CD4-positive, CD25-positive, alpha-beta regulatory T cell (primary cell): ENCODE measurements at regions not wholly inside any gene's neighbourhood (a gene's known extent, or its start where the extent isn't known, plus 50 kb on each side); places are given as distances from the start of the nearest gene placed in this dataset.

Experiments used
- ATAC-seq, 2 donors: fragments of 150-1000 bp; cut with Tn5 transposase; one replicate each; pipeline ENCODE4 v1.10.0; 2021; ENCODE audit warnings: low read depth in 2 of 2, moderate number of reproducible peaks in 2 of 2, moderate library complexity in 1 of 2
- DNase-seq, 3 donors: peaks; one replicate each; pipeline versions ENCODE4 v3.0.0 to v3.0.0-alpha.2; 2012 to 2022; ENCODE audit warnings: mixed read lengths in 1 of 3
- H3K27ac ChIP-seq: one replicate; pipeline ENCODE4 v1.7.0; 2013; ENCODE audit warnings: mild to moderate bottlenecking, low read length; ENCODE audit not compliant: insufficient read depth, poor library complexity, severe bottlenecking
- H3K27me3 ChIP-seq: one replicate; pipeline ENCODE4 v1.7.0; 2013; ENCODE audit warnings: low read length; ENCODE audit not compliant: control insufficient read depth, insufficient read depth
- H3K36me3 ChIP-seq: one replicate; pipeline ENCODE4 v1.7.0; 2013; ENCODE audit warnings: mild to moderate bottlenecking, low read length, moderate library complexity; ENCODE audit not compliant: control insufficient read depth, insufficient read depth
- H3K4me1 ChIP-seq: 2 replicates; pipeline ENCODE4 v1.7.0; 2013; ENCODE audit warnings: mild to moderate bottlenecking, low read length; ENCODE audit not compliant: insufficient read depth, control insufficient read depth, poor library complexity, severe bottlenecking
- H3K4me3 ChIP-seq: one replicate; pipeline ENCODE4 v1.7.0; 2013; ENCODE audit warnings: low read depth, mild to moderate bottlenecking, low read length, moderate library complexity
- H3K9me3 ChIP-seq, 2 experiments: 1 replicate in 1 of 2; 2 replicates in 1 of 2; pipeline ENCODE4 v1.7.0; 2013; ENCODE audit warnings: low read length in 2 of 2, mild to moderate bottlenecking in 1 of 2, moderate library complexity in 1 of 2; ENCODE audit not compliant: control insufficient read depth in 2 of 2
- H3K27ac Mint-ChIP-seq, 3 donors: one replicate each; pipeline ENCODE4 v1.8.0; 2020 to 2022; ENCODE audit warnings: mild to moderate bottlenecking in 3 of 3, mixed read lengths in 3 of 3, moderate library complexity in 2 of 3
- H3K27me3 Mint-ChIP-seq: one replicate; pipeline ENCODE4 v1.8.0; 2022; ENCODE audit warnings: mild to moderate bottlenecking, mixed read lengths
- H3K36me3 Mint-ChIP-seq: one replicate; pipeline ENCODE4 v1.8.0; 2020; ENCODE audit warnings: mixed read lengths
- H3K4me1 Mint-ChIP-seq, 4 donors: one replicate each; pipeline ENCODE4 v1.8.0; 2020 to 2022; ENCODE audit warnings: mixed read lengths in 4 of 4, mild to moderate bottlenecking in 1 of 4
- H3K4me3 Mint-ChIP-seq, 4 donors: one replicate each; pipeline ENCODE4 v1.8.0; 2020 to 2022; ENCODE audit warnings: mild to moderate bottlenecking in 4 of 4, mixed read lengths in 4 of 4, moderate library complexity in 3 of 4
- H3K9me3 Mint-ChIP-seq, 7 donors: one replicate each; pipeline ENCODE4 v1.8.0; 2020 to 2022; ENCODE audit warnings: mixed read lengths in 7 of 7, mild to moderate bottlenecking in 3 of 7, moderate library complexity in 2 of 7

GRCh38 chr17:68662037-68662432, 60.9 kb upstream of the FAM20A start:
- Mint-ChIP-seq H3K4me3 (no peak overlapping the region), H3K9me3 (peaks cover 0 to 6% (median 0%) of the 10 kb centered on the region in 7 donors), H3K27ac (no peak overlapping the region), H3K4me1 (no peaks in the 10 kb centered on the region), H3K36me3 (no peaks in the 10 kb centered on the region), H3K27me3 (peaks cover 4% of the 10 kb centered on the region)
- no peak overlapping the region for H3K27ac ChIP-seq
- no peak for ATAC-seq
- no peak for DNase-seq
- no peaks in the 10 kb centered on the region for H3K36me3 ChIP-seq
- no peaks in the 10 kb centered on the region for H3K9me3 ChIP-seq
- H3K27me3 ChIP-seq, result peaks cover 4% of the 10 kb centered on the region
- H3K4me1 ChIP-seq, result no peaks in the 10 kb centered on the region
- no peak overlapping the region for H3K4me3 ChIP-seq

DNA sequence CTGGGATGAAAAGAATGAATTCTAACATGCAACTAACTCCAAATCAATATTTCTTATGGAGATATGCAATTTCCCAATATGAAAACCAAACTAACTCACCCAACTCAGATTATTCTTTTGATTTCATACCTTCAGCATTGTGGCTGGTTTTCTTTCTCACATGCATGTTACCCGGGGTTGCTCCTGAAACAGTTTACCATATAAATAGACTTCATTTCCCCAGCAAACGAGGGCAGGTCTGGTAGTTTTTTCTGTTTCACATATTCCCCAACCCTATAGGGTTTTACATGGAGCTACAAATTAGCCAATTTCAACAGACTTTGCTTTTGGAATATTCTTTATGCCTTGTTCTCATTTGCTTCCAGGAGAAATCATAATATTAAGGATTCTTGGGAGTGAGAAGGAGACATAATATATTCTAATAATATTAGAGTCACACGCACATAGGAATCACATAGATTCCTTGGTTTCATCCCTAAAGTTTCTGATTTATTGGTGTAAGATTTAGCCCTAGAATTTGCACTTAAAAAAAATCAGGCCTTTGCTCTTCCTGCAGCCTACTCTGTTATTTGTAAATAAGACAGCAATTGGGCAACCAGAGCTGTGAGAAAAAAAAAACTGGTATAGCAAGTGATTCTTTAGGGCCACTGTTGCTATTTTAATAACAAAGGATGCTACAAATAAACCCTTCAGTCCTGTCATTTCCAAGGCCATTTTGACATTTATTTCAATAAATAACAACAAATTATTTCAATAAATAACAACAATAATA, 60.3 kb upstream of the FAM20A start:
- H3K27me3 Mint-ChIP-seq, result peaks cover 4% of the 10 kb centered on the region
- ATAC-seq, result no peak

DNA sequence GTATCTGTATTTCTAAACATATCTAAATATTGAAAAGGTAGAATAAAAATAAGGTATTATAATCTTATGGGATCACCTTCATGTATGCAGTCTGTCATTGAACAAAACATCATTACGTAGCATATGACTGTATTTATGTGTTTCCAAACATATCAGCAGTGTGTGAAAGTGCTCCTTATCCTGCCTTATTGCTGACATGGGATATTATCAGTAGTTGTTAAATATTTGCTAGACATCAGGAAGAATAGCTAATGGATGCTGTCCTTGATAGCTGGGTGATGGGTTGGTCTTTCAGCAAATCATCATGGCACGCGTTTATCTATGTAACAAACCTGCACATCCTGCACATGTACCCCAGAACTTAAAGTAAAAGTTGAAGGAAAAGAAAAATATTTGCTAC, 59.1 kb upstream of the FAM20A start:
- H3K9me3 ChIP-seq, result no peaks in the 10 kb centered on the region
- ATAC-seq (no peak), DNase-seq (no peak)
- H3K4me1 ChIP-seq, result no peaks in the 10 kb centered on the region
- no peak overlapping the region for H3K27ac ChIP-seq
- no peaks in the 10 kb centered on the region for H3K36me3 Mint-ChIP-seq
- no peaks in the 10 kb centered on the region for H3K4me1 Mint-ChIP-seq
- H3K27ac Mint-ChIP-seq, result no peak overlapping the region
- H3K36me3 ChIP-seq, result no peaks in the 10 kb centered on the region
- H3K9me3 Mint-ChIP-seq, result peaks cover 0 to 6% (median 0%) of the 10 kb centered on the region in 7 donors
- H3K4me3 ChIP-seq, result no peak overlapping the region
- H3K4me3 Mint-ChIP-seq, result no peak overlapping the region
- H3K27me3 Mint-ChIP-seq, result peaks cover 4% of the 10 kb centered on the region
- peaks cover 4% of the 10 kb centered on the region for H3K27me3 ChIP-seq

More for the DNA sequence above, 60.3 kb upstream of the FAM20A start:
- Mint-ChIP-seq H3K9me3 (peaks cover 0 to 6% (median 0%) of the 10 kb centered on the region in 7 donors), H3K27ac (no peak overlapping the region), H3K4me3 (no peak overlapping the region), H3K36me3 (no peaks in the 10 kb centered on the region), H3K4me1 (no peaks in the 10 kb centered on the region)
- Histone ChIP-seq H3K27ac (no peak overlapping the region), H3K4me1 (no peaks in the 10 kb centered on the region), H3K27me3 (peaks cover 4% of the 10 kb centered on the region), H3K9me3 (no peaks in the 10 kb centered on the region), H3K4me3 (no peak overlapping the region), H3K36me3 (no peaks in the 10 kb centered on the region)
- DNase-seq, result no peak

DNA sequence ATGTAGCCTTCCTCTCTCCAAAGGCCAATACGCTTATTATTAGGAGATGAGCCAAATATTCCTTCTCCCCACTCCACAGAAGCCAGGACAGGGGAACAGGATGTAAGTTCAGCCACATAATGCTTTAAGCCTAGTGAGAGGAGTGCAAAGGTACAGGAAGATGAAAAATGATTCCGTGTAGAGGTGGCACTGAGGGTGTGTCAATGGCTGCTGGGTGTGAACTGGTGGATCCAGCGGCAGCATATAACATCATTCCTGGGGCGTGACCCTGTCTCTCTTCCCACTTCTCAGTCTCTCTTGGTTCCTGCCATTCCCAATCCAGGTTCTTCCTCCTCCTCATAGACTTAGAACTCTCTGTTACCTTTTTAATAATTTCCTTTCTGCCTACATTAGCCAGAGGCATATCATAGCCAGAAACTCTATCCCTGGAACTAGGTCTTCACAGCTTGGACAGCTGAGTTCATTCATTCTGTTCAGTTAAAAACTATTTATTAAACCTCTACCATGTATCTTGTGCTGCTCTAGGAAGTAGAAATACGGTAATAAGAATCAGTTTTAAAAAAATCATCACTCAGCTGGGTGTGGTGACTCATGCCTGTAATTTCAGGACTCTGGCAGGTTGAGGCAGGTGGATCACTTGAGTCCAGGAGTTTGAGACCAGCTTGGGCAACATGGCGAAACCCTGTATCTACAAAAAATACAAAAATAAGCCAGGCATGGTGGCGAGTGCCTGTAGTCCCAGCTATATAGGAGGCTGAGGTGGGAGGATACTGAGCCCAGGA, 58.0 kb upstream of the FAM20A start:
- H3K4me3 ChIP-seq, result no peak overlapping the region
- no peak overlapping the region for H3K27ac ChIP-seq
- peaks cover 4% of the 10 kb centered on the region for H3K27me3 Mint-ChIP-seq
- H3K4me1 Mint-ChIP-seq, result no peaks in the 10 kb centered on the region
- H3K4me1 ChIP-seq, result no peaks in the 10 kb centered on the region
- no peaks in the 10 kb centered on the region for H3K36me3 ChIP-seq
- ATAC-seq (no peak), DNase-seq (no peak)
- H3K27ac Mint-ChIP-seq, result peak overlapping the region in 1 of 3 donors; percentile 41
- H3K9me3 ChIP-seq, result no peaks in the 10 kb centered on the region
- no peak overlapping the region for H3K4me3 Mint-ChIP-seq
- H3K36me3 Mint-ChIP-seq, result no peaks in the 10 kb centered on the region
- peaks cover 0 to 6% (median 0%) of the 10 kb centered on the region in 7 donors for H3K9me3 Mint-ChIP-seq
- H3K27me3 ChIP-seq, result peaks cover 4% of the 10 kb centered on the region

- H3K36me3 Mint-ChIP-seq, result no peaks in the 10 kb centered on the region
- ATAC-seq, result no peak
- no peak for DNase-seq
- no peak overlapping the region for H3K27ac Mint-ChIP-seq
- peaks cover 0 to 6% (median 0%) of the 10 kb centered on the region in 7 donors for H3K9me3 Mint-ChIP-seq
- no peak overlapping the region for H3K4me3 Mint-ChIP-seq
- Histone ChIP-seq H3K9me3 (no peaks in the 10 kb centered on the region), H3K4me1 (no peaks in the 10 kb centered on the region), H3K27ac (no peak overlapping the region), H3K4me3 (no peak overlapping the region), H3K36me3 (no peaks in the 10 kb centered on the region), H3K27me3 (peaks cover 4% of the 10 kb centered on the region)
- peaks cover 4% of the 10 kb centered on the region for H3K27me3 Mint-ChIP-seq
- no peaks in the 10 kb centered on the region for H3K4me1 Mint-ChIP-seq
Observed at GRCh38 chr17:68657576-68657975, 56.4 kb upstream of the FAM20A start.

GRCh38 chr17:68657166-68657565, 56.0 kb upstream of the FAM20A start:
- Mint-ChIP-seq H3K36me3 (no peaks in the 10 kb centered on the region), H3K4me1 (no peaks in the 10 kb centered on the region), H3K9me3 (peaks cover 0 to 6% (median 0%) of the 10 kb centered on the region in 7 donors), H3K27me3 (peaks cover 4% of the 10 kb centered on the region), H3K27ac (no peak overlapping the region), H3K4me3 (no peak overlapping the region)
- Histone ChIP-seq H3K4me3 (no peak overlapping the region), H3K27me3 (peaks cover 4% of the 10 kb centered on the region), H3K27ac (no peak overlapping the region), H3K36me3 (no peaks in the 10 kb centered on the region), H3K9me3 (no peaks in the 10 kb centered on the region), H3K4me1 (no peaks in the 10 kb centered on the region)
- DNase-seq (no peak), ATAC-seq (no peak)

- no peaks in the 10 kb centered on the region for H3K4me1 Mint-ChIP-seq
- no peak overlapping the region for H3K4me3 Mint-ChIP-seq
- DNase-seq, result no peak
- H3K4me3 ChIP-seq, result no peak overlapping the region
- no peak for ATAC-seq
- no peaks in the 10 kb centered on the region for H3K36me3 ChIP-seq
- H3K36me3 Mint-ChIP-seq, result no peaks in the 10 kb centered on the region
- peaks cover 6% of the 10 kb centered on the region for H3K27me3 Mint-ChIP-seq
- H3K9me3 ChIP-seq, result no peaks in the 10 kb centered on the region
- no peak overlapping the region for H3K27ac ChIP-seq
- no peak overlapping the region for H3K27ac Mint-ChIP-seq
- peaks cover 0 to 6% (median 0%) of the 10 kb centered on the region in 7 donors for H3K9me3 Mint-ChIP-seq
- H3K4me1 ChIP-seq, result no peaks in the 10 kb centered on the region
- peaks cover 4% of the 10 kb centered on the region for H3K27me3 ChIP-seq
Observed at GRCh38 chr17:68656666-68657065, 55.5 kb upstream of the FAM20A start.
